OCI-LY7 (cell line): ENCODE measurements at regions not wholly inside any gene's neighbourhood (a gene's known extent, or its start where the extent isn't known, plus 50 kb on each side); places are given as distances from the start of the nearest gene placed in this dataset.

Experiments
- CTCF ChIP-seq: fragments of 200-600 bp; sonication (generic); conservative IDR thresholded peaks from 2 replicates; pipeline ENCODE4 v1.5.1; 2014; ENCODE audit warnings: mild to moderate bottlenecking, antibody characterized with exemption, low read length, moderate library complexity, mixed read lengths
- EZH2phosphoT487 ChIP-seq: fragments of 200-600 bp; sonication (generic); IDR thresholded peaks from 2 replicates; pipeline ENCODE4 v1.6.1; 2018; ENCODE audit warnings: low read depth, borderline replicate concordance, mild to moderate bottlenecking, mixed run types, antibody characterized with exemption, low read length, moderate library complexity, mixed read lengths

GRCh38 chr2:3974765-3975164 lies 271.4 kb downstream of the DCDC2C start:
- TF ChIP-seq CTCF, result no peak
- no peak for TF ChIP-seq EZH2phosphoT487
